Bronchial epithelial cell (primary cell): ENCODE measurements at regions not wholly inside any gene's neighbourhood (a gene's known extent, or its start where the extent isn't known, plus 50 kb on each side); places are given as distances from the start of the nearest gene placed in this dataset.

ENCODE experiments used
- DNase-seq: peaks from one replicate; pipeline ENCODE4 v3.0.0-alpha.2; 2010; ENCODE audit warnings: low read depth
- FAIRE-seq: peaks from 2 replicates; lab custom pipeline; 2011; peaks lifted over from hg19 to GRCh38; lab: Jason Lieb, UNC
- H3K27me3 ChIP-seq: 2 replicates; pipeline ENCODE4 v1.5.1; 2011; ENCODE audit warnings: low read length; ENCODE audit not compliant: control insufficient read depth, insufficient read depth
- H3K36me3 ChIP-seq: 2 replicates; pipeline ENCODE4 v1.5.1; 2011; ENCODE audit warnings: low read length; ENCODE audit not compliant: control insufficient read depth, insufficient read depth
- H3K4me3 ChIP-seq: 2 replicates; pipeline ENCODE4 v1.5.1; 2011; ENCODE audit warnings: mild to moderate bottlenecking, low read depth, low read length, control low read depth
- TF ChIP-seq, protein P1 (sequence below): IDR thresholded peaks from 2 replicates; pipeline ENCODE4 v1.5.1; 2011; ENCODE audit warnings: mild to moderate bottlenecking, moderate library complexity, low read length, control low read depth, inconsistent platforms; ENCODE audit not compliant: insufficient read depth, severe bottlenecking

- no peak overlapping the region for H3K4me3 ChIP-seq
- no peaks in the 10 kb centered on the region for H3K27me3 ChIP-seq
- no peak for FAIRE-seq
- TF ChIP-seq, protein P1, sequence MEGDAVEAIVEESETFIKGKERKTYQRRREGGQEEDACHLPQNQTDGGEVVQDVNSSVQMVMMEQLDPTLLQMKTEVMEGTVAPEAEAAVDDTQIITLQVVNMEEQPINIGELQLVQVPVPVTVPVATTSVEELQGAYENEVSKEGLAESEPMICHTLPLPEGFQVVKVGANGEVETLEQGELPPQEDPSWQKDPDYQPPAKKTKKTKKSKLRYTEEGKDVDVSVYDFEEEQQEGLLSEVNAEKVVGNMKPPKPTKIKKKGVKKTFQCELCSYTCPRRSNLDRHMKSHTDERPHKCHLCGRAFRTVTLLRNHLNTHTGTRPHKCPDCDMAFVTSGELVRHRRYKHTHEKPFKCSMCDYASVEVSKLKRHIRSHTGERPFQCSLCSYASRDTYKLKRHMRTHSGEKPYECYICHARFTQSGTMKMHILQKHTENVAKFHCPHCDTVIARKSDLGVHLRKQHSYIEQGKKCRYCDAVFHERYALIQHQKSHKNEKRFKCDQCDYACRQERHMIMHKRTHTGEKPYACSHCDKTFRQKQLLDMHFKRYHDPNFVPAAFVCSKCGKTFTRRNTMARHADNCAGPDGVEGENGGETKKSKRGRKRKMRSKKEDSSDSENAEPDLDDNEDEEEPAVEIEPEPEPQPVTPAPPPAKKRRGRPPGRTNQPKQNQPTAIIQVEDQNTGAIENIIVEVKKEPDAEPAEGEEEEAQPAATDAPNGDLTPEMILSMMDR = no peak
- H3K36me3 ChIP-seq = no peaks in the 10 kb centered on the region
- DNase-seq = peak; percentile 8
Observed at GRCh38 chr5:87829217-87829551, 416.5 kb upstream of the CCNH start.

DNA sequence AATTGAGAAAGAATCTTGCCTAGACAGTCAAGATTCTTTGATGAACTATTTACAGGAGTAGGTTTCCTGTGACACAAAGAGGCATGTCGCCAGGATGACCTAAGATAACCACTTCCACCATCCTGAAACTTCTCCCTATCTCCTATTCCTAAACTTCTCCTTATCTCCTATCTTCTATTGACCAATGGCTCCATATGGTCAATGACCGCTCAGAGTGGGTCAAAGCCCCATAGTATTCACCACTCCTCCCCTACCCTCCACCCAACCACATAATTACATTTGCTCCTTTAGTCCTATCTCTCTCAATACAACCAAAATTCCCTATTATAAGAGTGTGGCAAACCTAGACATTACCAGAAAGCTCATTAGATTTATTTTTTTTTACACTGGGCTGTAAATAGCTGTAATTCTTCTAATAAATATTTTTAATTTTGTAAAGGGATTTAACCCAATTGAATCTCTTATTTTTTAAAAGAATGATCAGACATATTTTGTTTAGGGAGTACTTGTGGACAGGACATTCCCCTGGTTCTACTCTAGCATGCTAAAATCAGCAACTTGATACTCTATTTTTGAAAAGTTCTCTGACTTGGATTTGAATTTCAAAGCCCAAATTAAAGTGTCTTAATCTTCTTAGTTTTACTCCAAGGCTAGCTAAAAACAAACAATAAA lies 416.0 kb upstream of the CCNH start:
- TF ChIP-seq, protein P1 = no peak
- H3K4me3 ChIP-seq = no peak overlapping the region
- H3K36me3 ChIP-seq = no peaks in the 10 kb centered on the region
- H3K27me3 ChIP-seq = no peaks in the 10 kb centered on the region
- FAIRE-seq (no peak), DNase-seq (no peak)

DNA sequence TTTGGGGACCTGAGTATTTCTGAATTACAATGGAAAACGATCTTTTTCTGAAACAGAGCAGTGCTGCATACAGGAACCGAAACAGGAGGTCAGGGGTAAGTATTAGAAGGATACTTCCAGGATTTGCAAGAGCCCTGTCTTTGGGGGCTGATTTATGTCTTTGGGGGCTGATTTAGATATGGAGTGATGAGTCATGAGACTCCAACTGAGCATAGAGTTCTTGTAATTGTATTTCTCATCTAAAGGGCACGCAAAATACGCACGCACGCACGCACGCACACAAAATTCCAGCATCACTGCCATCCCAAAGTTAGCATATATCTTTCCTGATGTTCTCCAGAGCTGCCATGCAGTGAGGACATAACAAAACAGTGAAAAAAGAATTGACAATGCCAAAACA lies 414.8 kb upstream of the CCNH start:
- no peak for FAIRE-seq

DNA sequence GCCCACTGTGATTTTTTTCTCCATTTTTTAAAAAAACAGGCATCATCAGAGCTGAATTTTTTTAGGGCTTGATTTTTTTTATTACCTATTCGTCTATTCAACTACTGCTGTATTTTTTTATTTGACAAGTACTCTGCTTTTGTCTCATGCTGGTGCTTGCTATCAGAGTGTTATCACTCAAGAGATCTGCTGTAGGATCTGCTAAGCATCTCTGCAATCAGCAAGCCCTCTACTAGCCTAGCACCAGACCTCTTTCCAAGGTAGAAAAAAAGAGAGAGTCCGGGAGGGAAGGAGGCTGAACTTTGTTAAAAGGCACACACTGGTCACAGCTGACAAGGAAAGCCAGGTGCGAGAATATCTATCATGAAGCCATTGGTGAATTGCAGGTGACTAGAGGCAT lies 413.8 kb upstream of the CCNH start:
- Histone ChIP-seq H3K27me3 (no peaks in the 10 kb centered on the region), H3K4me3 (no peak overlapping the region), H3K36me3 (no peaks in the 10 kb centered on the region)
- TF ChIP-seq, protein P1 = no peak
- no peak for DNase-seq
- FAIRE-seq = no peak

More for the DNA sequence above, 414.8 kb upstream of the CCNH start:
- TF ChIP-seq, protein P1 = no peak
- H3K36me3 ChIP-seq = no peaks in the 10 kb centered on the region
- H3K4me3 ChIP-seq = no peak overlapping the region
- no peaks in the 10 kb centered on the region for H3K27me3 ChIP-seq
- DNase-seq = no peak

- TF ChIP-seq, protein P1 = no peak
- DNase-seq (peak; percentile 2), FAIRE-seq (no peak)
- Histone ChIP-seq H3K4me3 (no peak overlapping the region), H3K36me3 (no peaks in the 10 kb centered on the region), H3K27me3 (no peaks in the 10 kb centered on the region)
Observed at GRCh38 chr5:87825583-87825982, 412.9 kb upstream of the CCNH start.

GRCh38 chr5:87807783-87808182 lies 395.1 kb upstream of the CCNH start:
- DNase-seq = no peak
- no peak for FAIRE-seq
- Histone ChIP-seq H3K27me3 (no peaks in the 10 kb centered on the region), H3K4me3 (no peak overlapping the region), H3K36me3 (no peaks in the 10 kb centered on the region)
- TF ChIP-seq, protein P1 = no peak
